ENCODE measurements at regions not wholly inside any gene's neighbourhood (a gene's known extent, or its start where the extent isn't known, plus 50 kb on each side); places are given as distances from the start of the nearest gene placed in this dataset.

DNA sequence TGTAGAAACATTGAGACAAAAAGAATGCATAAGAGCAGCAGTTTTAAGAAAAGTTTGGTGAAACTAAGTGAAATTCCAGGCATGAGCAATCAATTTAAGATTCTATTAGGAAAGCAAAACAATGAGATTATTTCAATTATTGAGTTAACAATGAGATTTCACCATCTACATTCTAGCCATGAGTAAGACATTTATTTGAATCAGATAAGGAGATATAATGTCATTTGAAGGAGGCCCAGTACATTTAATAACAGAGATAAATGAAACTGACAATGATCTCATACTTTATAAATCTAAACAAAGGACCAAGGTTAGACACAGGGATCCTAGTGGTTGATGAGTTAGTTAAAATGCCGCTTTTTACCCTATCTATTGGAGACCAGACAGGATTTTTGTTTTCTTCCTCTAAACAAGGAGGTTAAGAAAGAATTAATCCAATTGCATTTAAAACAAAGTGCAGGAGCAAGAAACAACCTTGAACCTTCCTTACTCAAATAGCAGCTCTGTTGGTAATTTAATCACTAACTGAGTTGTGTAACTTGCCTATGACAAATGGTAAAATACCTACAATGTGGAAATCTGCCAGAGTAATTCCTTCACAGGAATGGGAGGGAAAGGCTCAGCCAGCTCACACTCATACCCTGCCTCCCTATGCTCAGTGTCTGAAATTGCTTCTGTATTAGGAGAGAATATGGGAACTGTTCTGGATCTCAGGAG is 103.5 kb upstream of the NR3C1 start:
- Histone ChIP-seq H3K9me2 (replicated peaks; ENCODE audit: low read depth, low read length) (no peaks in the 10 kb centered on the region), H2AFZ (ENCODE audit: low read length) (no peak overlapping the region), H3K27me3 (ENCODE audit: insufficient read depth, low read length, poor library complexity, severe bottlenecking) (no peaks in the 10 kb centered on the region), H3K4me3 (ENCODE audit: low read length, poor library complexity, severe bottlenecking) (no peak overlapping the region), H3K9me3 (ENCODE audit: insufficient read depth, low read depth, low read length) (no peaks in the 10 kb centered on the region), H4K20me1 (ENCODE audit: insufficient read depth, low read length, poor library complexity, severe bottlenecking) (no peaks in the 10 kb centered on the region), H3K9ac (ENCODE audit: low read depth, low read length, poor library complexity, severe bottlenecking) (no peak overlapping the region), H3K4me2 (ENCODE audit: low read depth, low read length, poor library complexity, severe bottlenecking) (no peak overlapping the region), H3F3A (ENCODE audit: low read depth) (no peaks in the 10 kb centered on the region), H3K36me3 (ENCODE audit: insufficient read depth, low read length) (no peaks in the 10 kb centered on the region), H3K4me1 (ENCODE audit: insufficient read depth, low read length, poor library complexity, severe bottlenecking) (no peaks in the 10 kb centered on the region), H3K79me2 (ENCODE audit: insufficient read depth, low read length) (no peaks in the 10 kb centered on the region)
- TF ChIP-seq EZH2phosphoT487 (IDR thresholded peaks at IDR 0.05; ENCODE audit: borderline replicate concordance) = no peak
- TF ChIP-seq, protein P1, sequence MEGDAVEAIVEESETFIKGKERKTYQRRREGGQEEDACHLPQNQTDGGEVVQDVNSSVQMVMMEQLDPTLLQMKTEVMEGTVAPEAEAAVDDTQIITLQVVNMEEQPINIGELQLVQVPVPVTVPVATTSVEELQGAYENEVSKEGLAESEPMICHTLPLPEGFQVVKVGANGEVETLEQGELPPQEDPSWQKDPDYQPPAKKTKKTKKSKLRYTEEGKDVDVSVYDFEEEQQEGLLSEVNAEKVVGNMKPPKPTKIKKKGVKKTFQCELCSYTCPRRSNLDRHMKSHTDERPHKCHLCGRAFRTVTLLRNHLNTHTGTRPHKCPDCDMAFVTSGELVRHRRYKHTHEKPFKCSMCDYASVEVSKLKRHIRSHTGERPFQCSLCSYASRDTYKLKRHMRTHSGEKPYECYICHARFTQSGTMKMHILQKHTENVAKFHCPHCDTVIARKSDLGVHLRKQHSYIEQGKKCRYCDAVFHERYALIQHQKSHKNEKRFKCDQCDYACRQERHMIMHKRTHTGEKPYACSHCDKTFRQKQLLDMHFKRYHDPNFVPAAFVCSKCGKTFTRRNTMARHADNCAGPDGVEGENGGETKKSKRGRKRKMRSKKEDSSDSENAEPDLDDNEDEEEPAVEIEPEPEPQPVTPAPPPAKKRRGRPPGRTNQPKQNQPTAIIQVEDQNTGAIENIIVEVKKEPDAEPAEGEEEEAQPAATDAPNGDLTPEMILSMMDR (conservative IDR thresholded peaks at IDR 0.05; ENCODE audit: low read length) = no peak

DNA sequence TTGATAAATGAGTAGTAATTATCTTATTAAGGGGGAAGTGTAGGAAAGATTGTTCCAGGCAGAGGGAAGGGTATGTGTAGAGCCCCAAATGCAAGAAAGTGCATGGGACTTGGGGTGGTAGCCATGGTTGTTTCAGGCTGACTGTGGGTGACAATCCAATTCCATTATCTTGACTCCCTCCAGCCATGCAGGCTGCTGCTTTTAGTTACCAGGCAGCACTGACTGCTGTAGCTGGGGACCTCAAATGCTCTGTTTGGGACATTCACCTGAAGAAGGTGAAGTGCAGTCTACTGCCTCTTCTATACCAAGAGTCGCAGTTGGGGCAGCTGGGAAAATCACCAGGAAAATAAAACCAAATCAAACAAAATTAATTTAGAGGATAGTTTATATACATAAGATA is 102.4 kb upstream of the NR3C1 start:
- Histone ChIP-seq H3K4me3 (ENCODE audit: low read length, poor library complexity, severe bottlenecking) (no peak overlapping the region), H3K27me3 (ENCODE audit: insufficient read depth, low read length, poor library complexity, severe bottlenecking) (no peaks in the 10 kb centered on the region), H4K20me1 (ENCODE audit: insufficient read depth, low read length, poor library complexity, severe bottlenecking) (no peaks in the 10 kb centered on the region), H3F3A (ENCODE audit: low read depth) (no peaks in the 10 kb centered on the region), H3K4me2 (ENCODE audit: low read depth, low read length, poor library complexity, severe bottlenecking) (no peak overlapping the region), H3K9me2 (replicated peaks; ENCODE audit: low read depth, low read length) (no peaks in the 10 kb centered on the region), H3K79me2 (ENCODE audit: insufficient read depth, low read length) (no peaks in the 10 kb centered on the region), H2AFZ (ENCODE audit: low read length) (no peak overlapping the region), H3K9me3 (ENCODE audit: insufficient read depth, low read depth, low read length) (no peaks in the 10 kb centered on the region), H3K9ac (ENCODE audit: low read depth, low read length, poor library complexity, severe bottlenecking) (no peak overlapping the region), H3K4me1 (ENCODE audit: insufficient read depth, low read length, poor library complexity, severe bottlenecking) (no peaks in the 10 kb centered on the region), H3K36me3 (ENCODE audit: insufficient read depth, low read length) (no peaks in the 10 kb centered on the region)
- TF ChIP-seq, protein P1 (conservative IDR thresholded peaks at IDR 0.05; ENCODE audit: low read length) = no peak
- no peak for TF ChIP-seq EZH2phosphoT487 (IDR thresholded peaks at IDR 0.05; ENCODE audit: borderline replicate concordance)

DNA sequence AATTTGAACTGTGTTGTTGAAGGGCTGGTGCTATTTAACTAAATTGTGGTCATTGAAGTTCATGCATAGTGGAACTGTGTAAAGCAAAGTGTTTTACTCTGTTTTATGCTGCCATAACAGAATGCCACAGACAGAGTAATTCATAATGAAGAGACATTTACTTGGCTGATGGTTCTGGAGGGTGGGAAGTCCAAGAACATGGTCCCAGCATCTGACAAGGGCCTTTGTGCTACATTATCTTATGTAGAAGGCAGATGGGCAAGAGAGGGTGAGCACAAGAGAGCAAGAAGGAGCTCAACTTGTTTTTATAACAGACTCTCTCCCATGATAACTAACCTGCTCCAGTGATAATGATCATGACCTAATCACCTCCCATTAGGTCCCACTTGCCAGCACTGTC is 101.9 kb upstream of the NR3C1 start:
- no peaks in the 10 kb centered on the region for H3K9me3 ChIP-seq (ENCODE audit: insufficient read depth, low read depth, low read length)
- H3K79me2 ChIP-seq (ENCODE audit: insufficient read depth, low read length) = no peaks in the 10 kb centered on the region
- H3K4me2 ChIP-seq (ENCODE audit: low read depth, low read length, poor library complexity, severe bottlenecking) = no peak overlapping the region
- H3K9me2 ChIP-seq (replicated peaks; ENCODE audit: low read depth, low read length) = no peaks in the 10 kb centered on the region
- no peaks in the 10 kb centered on the region for H3F3A ChIP-seq (ENCODE audit: low read depth)
- no peak overlapping the region for H3K4me3 ChIP-seq (ENCODE audit: low read length, poor library complexity, severe bottlenecking)
- H3K9ac ChIP-seq (ENCODE audit: low read depth, low read length, poor library complexity, severe bottlenecking) = no peak overlapping the region
- no peaks in the 10 kb centered on the region for H3K36me3 ChIP-seq (ENCODE audit: insufficient read depth, low read length)
- no peak overlapping the region for H2AFZ ChIP-seq (ENCODE audit: low read length)
- H3K27me3 ChIP-seq (ENCODE audit: insufficient read depth, low read length, poor library complexity, severe bottlenecking) = no peaks in the 10 kb centered on the region
- no peaks in the 10 kb centered on the region for H4K20me1 ChIP-seq (ENCODE audit: insufficient read depth, low read length, poor library complexity, severe bottlenecking)
- TF ChIP-seq EZH2phosphoT487 (IDR thresholded peaks at IDR 0.05; ENCODE audit: borderline replicate concordance) = no peak
- TF ChIP-seq, protein P1 (conservative IDR thresholded peaks at IDR 0.05; ENCODE audit: low read length) = no peak
- no peaks in the 10 kb centered on the region for H3K4me1 ChIP-seq (ENCODE audit: insufficient read depth, low read length, poor library complexity, severe bottlenecking)
